ENCODE measurements at regions not wholly inside any gene's neighbourhood (a gene's known extent, or its start where the extent isn't known, plus 50 kb on each side); places are given as distances from the start of the nearest gene placed in this dataset.

DNA sequence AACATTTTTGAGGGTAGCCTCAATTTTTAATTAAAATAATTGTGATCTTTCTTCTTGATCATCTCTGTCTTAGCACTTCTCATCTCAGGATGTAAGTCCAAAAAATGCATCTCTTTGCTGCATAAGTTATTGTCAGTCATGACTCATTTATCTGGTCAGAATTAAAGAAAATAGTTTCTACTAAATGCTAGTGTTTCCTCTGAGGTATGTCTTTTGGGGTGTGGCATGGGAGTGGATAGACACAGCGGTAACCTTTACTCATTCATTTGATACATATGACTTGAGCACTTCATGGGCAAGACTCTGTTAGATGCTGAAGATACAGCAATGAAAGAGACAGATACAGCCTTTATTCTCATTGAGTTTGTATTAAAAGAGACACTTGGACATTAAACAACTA lies 284.7 kb downstream of the IRS1 start:
- TF ChIP-seq EZH2 (IDR thresholded peaks at IDR 0.05; ENCODE audit: insufficient read depth, poor library complexity, severe bottlenecking) (no peak), EZH2phosphoT487 (IDR thresholded peaks at IDR 0.05; ENCODE audit: insufficient read depth, low read depth) (no peak)

All from GM23248 (cell line).